GM21529 (cell line): ENCODE measurements at regions not wholly inside any gene's neighbourhood (a gene's known extent, or its start where the extent isn't known, plus 50 kb on each side); places are given as distances from the start of the nearest gene placed in this dataset.

Experiments used
- ATAC-seq: cut with Tn5 transposase; IDR thresholded peaks from one replicate; pipeline ENCODE4 v1.9.1; 2021; ENCODE audit not compliant: unreplicated experiment

DNA sequence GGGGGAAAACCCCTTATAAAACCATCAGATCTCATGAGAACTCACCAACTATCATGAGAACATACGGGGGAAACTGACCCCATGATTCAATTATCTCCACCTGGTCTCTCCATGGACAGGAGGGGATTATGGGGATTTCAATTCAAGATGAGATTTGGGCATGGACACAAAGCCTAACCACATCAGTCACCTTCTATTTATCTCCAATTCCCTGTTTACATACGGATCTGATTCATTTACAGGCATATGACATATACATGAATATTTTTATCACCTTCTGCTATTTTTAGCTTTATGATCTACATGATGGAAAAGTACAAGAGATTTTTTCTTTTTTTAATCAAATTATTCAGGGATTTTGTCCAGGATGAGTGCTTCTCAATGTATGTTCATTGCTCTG lies 944.5 kb downstream of the REEP3 start:
- ATAC-seq = no peak

DNA sequence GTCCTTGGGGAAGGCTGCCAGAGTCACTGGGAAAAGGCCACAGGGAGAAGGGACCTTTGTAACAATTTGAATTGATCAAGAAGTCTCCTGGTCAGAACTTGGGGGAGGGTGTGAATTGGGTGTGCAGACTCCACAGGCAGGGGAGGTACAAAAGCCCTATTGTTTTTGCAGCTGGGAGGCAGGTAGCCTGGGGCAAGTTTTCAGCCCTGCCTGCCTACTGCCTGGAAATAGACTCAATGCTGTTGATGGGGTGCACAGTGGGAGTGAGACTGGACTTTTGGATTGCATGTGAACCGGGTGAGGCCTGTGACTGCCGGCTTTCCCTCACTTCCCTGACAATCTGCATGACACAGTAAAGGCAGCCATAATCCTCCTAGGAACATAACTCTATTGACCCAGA lies 947.0 kb downstream of the REEP3 start:
- no peak for ATAC-seq

DNA sequence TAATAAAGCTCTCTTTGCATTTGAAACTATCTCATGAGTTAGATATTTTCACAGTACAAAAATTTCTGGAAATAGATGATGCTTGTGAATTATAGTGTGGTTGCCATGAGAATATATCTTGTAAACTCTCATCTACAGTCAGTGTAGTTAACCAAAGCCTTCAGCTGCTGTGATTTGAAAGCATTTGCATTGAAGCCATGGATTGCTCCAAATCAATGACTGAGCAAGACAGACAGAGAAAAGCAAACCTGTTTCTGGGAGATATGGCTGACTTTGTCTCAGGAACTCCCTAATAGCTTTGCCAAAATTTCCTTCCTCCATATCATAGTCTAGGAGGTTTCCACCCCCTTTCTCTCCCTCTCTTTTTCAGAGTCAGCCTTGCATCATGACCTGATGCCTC lies 955.3 kb downstream of the REEP3 start:
- ATAC-seq = no peak

DNA sequence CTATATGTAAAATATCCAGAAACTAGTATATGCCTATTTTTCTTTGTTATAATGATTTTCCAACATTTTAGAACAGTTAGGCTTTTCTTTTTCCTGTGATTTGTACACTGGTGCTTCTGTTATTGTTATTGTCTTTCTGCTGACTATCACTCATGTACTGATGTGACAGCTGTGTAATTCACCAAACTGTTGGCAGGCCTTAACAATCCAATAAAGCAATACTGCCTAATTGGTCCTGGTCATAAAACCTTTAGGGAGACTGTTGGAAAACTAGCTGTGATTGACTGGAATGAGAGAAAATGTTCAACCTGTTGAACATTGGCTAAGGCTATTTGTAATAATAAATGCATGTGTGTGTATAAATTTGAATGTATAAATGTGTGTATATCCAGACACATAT lies 956.6 kb downstream of the REEP3 start:
- no peak for ATAC-seq

DNA sequence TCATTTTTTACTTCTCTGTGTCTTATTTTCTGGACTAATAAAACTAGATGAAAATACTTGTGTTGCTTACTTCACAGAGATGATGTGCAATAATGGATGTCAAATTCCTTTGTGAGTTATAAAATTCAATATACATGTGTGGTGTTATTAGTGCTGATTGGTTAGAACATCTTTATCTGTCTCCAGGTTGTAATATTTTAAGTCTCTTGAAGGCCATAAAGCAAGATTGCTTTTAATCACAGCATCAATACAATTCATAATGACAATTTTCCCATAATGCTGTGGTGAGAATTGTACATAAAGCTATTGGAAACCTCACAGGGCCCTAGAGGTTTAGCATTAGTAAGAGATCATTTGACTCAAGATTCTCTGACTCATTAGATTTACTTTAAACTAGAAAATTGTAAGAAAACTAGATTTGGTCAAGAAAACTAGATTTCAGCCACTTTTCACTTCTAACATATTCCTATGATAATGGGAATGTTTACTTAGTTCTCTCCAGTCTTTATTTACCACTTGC lies 963.7 kb downstream of the REEP3 start:
- no peak for ATAC-seq

DNA sequence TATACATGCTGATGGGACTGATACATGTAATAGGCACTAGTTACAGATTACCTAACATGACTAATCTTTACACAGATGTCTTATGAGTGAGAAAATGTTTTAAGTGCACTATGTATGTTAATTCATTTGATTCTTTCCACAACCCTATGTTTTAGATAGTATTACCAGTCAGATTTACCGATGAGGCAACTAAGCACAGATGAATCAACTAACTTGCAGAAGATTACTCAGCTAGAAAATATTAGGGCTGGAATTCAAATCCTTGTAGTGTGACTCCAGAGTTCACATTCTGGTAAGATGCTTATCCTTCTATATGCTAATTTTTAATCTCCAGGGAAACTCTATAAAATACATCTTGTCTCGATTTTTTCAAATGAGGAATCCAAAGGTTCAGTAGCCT lies 964.9 kb downstream of the REEP3 start:
- no peak for ATAC-seq

DNA sequence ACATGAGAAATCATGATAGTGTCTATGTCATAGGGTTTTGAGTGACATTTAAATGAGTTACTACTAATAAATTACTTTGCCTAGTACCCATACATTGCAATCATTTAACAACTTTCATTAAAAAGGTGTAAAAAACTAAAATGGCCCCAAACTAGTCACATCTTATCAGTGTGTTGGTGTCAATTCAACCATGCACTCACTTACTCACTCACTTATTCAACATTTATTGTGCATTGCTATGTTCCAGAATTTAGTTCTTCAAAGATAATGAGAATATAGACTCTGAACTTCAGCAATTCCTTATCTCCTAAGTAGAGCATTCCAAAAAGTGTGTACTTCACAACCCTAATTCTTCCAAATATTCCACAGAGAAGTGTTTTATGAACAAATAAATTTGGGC lies 965.7 kb downstream of the REEP3 start:
- ATAC-seq = no peak

DNA sequence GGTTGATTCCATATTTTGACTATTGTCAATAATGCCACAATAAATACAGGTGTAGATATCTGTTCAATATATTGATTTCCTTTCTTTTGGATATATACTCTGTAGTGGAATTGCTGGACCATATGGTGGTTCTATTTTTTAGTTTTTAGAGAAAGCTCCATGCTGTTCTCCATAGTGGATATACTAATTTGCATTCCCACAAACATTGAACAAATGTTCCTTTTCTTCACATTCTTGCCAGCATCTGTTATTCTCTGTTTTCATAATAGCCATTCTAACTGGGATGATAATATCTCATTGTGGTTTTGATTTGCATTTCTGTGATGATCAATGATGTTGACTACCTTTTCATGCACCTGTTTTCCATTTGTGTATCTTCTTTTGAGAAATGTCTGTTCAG lies 973.7 kb downstream of the REEP3 start:
- no peak for ATAC-seq

DNA sequence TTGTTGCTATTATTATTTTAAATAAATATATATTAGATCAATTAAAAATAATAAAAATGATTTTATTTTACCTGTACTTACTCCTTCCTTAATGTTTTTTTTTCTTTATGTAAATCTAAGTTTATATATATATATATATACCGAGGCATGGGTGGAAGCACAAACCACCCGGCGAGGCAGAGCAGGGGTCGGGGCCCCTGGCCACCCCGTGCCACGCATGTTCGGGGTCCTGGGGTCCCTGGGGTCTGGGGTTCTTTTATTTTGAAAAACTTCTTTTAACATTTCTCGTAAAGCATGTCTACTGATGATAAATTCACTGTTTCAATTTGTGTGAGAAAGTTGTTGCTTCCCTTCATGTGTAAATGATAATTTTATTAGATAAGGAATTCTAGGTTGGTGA lies 976.1 kb downstream of the REEP3 start:
- ATAC-seq = no peak

DNA sequence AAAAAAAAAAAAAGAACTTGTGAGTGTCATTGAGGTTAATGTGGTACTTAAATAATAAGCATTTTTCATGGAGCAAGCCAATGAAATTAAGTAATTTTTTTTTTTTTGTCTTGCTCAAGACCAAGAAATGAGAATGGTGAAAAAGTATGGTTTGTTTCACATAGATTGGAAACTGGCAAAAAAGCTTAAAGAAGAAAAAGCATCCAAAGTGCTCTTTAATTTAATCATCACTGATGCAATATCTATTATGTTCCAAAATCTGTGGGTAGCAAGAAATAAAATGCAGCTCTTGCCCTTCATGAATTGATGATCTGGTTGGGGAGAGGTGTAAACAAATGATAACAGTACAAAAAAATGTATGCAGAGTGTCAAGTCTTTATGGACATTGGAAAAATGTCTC lies 980.6 kb downstream of the REEP3 start:
- no peak for ATAC-seq

DNA sequence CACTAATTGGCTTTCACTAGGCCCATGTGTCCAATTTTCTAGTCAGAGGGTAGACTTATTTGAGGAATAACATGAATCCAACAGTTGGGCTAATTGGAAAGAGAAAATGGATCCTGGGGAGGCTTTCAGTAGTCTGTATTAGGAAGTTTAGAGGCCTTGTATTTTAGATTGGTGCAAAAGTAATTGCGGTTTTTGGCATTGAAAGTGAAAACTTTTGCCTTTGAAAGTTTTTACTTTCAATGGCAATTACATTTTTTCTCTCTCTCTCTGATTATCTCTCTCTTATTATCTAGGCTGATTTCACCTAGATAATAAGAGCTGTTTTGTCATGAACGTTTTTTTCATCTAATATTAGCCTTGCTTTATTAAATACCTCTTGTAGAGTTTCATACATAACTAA lies 981.7 kb downstream of the REEP3 start:
- ATAC-seq = no peak

DNA sequence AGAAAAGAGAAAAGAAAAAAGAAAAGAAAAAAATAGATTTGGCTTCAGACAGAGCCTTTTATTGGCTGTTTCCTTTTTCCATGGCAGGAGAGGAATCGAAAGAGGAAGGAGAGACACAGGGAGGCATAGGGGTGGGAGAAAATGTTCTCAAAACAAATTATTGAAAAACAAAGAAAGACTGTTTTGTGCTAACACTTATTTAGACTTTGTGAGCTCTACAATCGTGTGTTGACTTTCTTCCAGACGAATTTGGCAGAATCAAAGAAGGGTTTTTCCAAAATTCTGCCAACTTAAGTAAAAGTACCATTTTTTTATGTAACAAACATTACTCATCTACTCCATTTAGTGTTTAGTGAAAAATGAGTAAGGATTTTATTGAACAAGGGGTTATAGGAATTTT lies 982.2 kb downstream of the REEP3 start:
- ATAC-seq = no peak

DNA sequence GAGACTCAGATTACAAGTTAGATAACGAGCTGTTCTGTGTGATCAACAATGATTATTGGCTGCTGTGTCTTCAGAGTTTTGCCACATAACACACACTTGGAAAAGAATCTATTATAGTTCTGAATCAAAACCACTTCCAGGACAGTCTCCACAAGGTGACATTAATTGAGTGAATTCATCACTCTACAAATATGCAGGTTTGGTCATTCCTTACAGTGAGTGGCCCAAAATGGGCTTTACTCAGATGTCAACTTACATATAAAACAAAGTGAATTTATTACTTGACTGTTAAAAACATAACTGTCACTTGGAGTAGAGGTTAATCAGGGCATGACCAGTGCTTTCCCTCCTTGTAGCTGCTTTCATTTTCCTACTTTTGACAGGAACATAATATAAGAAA lies 984.3 kb downstream of the REEP3 start:
- no peak for ATAC-seq

DNA sequence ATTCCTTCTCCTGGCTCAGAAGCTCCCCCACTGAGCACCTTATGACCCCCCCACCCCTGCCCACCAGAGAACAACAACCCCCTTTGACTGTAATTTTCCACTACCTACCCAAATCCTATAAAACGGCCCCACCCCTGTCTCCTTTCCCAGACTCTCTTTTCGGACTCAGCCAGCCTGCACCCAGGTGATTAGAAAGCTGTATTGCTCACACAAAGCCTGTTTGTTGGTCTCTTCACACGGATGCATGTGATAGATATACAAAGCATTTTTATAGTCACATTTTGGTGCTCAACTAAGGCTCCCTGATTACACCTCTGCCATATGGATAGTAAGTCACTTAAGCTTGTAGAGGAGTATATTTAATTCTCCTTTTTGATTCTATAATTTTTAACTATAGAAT lies 985.8 kb downstream of the REEP3 start:
- ATAC-seq = no peak

DNA sequence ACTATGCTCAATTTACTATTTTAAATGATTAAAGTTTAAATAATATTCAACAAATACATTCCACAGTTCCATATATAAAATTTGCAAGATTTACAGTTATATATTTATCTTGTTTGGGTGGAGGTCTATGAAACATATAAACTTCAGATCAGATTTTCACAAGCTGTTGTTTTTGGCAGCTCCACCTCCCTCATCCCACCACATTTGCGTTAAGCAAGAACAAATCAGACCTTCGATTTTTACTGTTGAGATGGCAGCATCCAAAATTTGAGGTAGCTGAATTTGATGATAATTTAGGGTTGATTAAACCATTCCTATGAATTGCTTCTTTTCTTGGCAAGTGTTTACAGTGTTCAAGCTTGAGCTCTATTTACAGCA lies 986.4 kb downstream of the REEP3 start:
- no peak for ATAC-seq

DNA sequence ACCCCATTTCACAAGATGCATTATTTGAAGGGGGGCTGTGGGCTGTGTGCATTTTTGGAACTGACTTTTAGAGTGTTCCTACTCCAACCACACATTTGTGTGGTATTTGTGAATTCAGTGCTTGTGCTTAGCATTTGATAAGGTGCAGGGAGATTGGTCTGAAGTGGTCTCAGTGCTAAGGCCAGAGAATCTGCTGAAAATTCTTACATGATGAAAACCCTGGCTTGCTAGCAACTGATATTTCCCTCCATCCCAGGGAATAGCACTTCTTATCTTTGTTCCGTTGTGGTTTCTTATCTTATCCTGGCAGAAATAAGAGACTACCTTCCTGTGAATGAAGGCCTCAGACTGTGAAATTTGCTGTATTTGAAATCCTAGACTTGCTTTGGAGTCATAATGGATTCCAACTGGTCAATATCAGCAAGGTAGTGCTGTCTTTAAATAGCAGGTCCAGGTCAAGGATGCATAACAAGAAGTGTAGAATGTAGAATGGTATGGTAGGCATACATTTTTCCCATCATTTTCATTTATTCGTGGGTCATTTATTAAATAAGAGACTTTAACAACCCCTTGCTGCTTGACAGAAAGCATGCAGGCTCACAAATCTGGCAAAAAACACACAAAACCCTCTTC lies 986.9 kb downstream of the REEP3 start:
- ATAC-seq = no peak

DNA sequence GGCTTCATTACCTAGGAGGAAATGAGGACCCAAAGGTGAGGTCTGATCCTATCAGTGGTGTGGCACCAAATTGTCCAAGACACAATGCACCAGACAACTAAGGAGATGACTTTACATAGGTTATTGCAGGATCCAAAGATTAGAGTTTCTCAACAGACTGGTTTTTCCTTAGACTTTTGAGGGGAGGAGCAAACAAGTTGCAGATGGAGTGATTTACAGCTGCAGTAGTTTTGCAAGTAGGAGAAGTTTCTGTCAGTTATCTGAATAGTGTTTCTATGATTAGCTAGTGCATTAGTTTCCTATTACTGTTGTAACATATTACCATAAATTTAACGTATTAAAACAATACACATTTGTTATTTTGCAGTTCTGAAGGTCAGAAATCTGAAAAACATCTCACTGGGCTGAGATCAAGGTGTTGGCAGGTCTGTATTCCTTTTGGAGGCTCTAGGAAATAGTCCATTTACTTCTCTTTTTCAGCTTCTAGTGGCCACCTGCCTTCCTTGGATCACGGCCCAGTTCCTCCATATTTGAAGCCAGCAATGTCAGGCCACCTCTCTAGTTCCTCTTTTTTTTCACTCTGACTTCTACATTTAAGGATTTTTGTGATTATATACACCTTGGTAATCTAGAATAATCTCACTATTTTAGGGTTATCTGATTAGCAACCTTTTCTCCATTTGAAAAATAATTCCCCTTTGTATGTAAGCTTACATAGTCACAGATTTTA lies 994.9 kb downstream of the REEP3 start:
- no peak for ATAC-seq

DNA sequence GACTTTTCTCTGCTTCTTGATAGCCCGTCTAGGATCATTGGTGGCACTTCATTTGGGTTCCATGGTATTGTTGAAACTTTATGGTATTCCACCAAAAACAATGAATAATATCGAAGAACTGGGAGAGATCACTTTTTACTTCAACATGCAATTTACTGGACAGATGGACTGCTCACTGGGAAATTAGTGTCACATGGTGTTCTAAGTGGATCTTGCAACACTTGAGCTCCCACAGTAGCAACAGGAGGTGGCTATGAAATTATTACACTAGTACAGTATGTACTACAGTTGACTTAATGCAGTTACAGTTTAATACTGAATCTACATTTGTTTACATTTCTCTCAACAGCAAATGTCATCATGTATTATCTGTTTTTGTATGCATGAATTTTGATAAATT lies 997.3 kb downstream of the REEP3 start:
- no peak for ATAC-seq

DNA sequence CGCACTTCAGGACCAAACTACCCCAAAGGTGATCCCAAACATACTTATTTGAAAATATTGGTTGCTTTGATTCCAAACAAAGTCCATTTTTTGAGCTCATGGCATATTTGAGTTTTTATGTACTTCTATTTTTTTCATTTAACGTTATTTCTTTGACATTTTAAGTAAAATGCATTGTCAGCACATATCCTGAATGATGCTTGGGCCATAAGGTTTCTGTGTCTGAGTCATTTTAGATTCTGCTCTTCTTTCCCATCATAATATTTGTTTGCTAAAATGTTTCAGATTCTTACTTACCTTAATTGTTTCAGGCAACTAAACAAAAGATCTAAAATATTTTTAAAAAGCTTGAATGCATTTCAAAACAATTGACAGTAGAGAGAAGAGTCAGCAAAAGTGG lies 998.2 kb downstream of the REEP3 start:
- ATAC-seq = no peak

DNA sequence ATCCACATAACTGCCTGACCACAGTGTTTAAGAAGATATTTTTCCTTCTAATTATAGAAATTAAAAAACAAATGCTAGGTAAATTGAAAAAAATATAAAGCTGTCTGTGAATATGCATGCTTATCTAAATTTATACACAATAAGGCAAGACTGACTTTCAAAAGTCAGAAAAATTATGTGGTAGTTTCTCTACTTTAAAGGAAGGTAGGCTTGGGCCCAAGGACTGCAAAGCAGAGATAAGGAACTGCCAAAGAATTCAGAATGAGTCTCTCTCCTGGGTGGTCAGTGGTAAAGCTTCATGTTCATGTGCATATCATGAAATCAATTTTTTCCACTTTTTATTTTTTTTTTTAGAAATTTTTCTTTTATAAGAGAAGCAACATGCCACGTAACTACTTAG lies 998.6 kb downstream of the REEP3 start:
- ATAC-seq = no peak

DNA sequence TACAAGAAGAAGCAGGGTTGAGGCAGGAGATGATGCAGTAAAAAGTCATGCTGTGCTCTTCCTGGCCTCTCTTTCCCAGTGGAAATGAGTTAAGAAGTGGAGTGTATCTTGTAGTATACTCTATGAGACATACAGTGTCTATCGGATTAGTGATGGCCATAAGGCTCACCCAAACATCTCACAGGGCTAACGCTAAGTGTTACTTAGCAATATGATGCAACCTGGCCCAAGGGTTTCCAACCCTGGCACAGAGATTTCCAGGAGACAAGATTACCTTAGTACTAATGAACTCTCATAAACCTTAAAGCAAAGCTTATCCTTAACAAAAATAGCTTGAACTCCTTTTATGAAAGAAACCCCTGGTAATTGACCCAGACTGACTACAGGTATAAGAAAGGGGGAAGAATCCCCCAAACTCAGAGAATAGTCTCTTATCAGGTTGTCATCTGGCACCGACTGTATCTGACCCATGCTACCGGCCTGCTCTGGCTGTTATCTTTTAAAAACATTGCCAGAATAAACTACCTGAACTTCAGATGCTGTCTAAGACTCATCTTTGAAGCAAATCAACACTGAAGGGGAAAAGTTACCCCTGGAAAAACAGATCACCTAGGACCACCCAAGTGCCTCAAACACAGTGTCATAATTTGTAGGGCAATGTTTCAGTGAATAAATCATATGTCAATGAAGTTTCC lies 1002.0 kb downstream of the REEP3 start:
- ATAC-seq = no peak

DNA sequence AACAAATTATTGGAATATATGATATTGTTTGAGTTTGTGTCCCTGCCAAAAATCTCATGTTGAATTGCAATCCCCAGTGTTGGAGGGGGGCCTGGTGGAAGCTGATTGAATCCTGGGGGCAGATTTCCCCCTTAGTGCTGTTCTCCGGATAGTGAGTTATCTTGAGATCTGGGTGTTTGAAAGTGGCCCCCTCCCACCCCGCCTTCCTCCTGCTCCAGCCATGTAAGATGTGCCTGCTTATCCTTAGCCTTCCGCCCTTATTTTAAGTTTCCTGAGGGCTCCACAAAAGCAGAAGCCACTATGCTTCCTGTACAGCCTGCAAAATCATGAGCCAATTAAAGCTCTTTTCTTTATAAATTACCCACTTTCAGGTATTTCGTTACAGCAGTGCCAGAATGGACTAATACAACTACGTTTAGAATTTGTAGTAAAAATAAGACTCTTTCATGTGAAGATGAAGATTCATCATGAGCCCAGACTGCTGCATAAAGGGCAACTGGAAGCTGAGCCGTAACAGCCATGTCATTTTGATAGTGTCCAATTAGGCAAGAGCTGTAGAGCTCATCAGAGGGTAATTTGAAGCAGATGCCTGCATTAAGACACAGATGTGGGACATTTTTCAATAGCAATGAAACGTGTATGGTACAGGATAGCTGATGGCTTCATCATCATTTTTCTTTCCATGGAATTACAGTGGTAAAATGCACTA lies 1007.2 kb downstream of the REEP3 start:
- ATAC-seq = no peak
